K562 (cell line): ENCODE measurements at regions not wholly inside any gene's neighbourhood (a gene's known extent, or its start where the extent isn't known, plus 50 kb on each side); places are given as distances from the start of the nearest gene placed in this dataset.

Experiments used
- ATAC-seq: fragments of 200-7000 bp; cut with Tn5 transposase; 3 replicates; pipeline ENCODE4 v1.9.1; 2020; ENCODE audit warnings: moderate library complexity
- BruUV-seq: library from RNA; stranded (reverse); fragments of 400-500 nt; replicated peaks from 2 replicates; lab custom pipeline; 2021; lab: Mats Ljungman, UMichigan
- CTCF ChIA-PET: fragments of 300-600 bp; formaldehyde crosslinking; extraction: SDS; loops from one replicate; lab custom pipeline; 2021; ENCODE audit warnings: low intra/inter-chr PET ratio; lab: Yijun Ruan, JAX
- POLR2A ChIA-PET: fragments of 300-600, 350-650 bp; sonication (Branson Sonifier 250); formaldehyde crosslinking; extraction: SDS; loops from one replicate; lab custom pipeline; 2021; ENCODE audit warnings: antibody characterized with exemption, inconsistent platforms; lab: Yijun Ruan, JAX
- DNase-seq, 4 experiments: peaks; one replicate each; pipeline versions ENCODE4 v3.0.0 to v3.0.0-alpha.2; 2011 to 2018; ENCODE audit warnings: low spot score in 3 of 4, mixed read lengths in 3 of 4; ENCODE audit errors: extremely low read depth in 1 of 4
- FAIRE-seq: peaks from 2 replicates; lab custom pipeline; 2011; peaks lifted over from hg19 to GRCh38; lab: Jason Lieb, UNC
- H2AFZ ChIP-seq: 2 replicates; pipeline ENCODE4 v1.6.0; 2011; ENCODE audit warnings: low read depth, low read length, control low read depth, inconsistent platforms
- H3K27ac ChIP-seq: fragments of 200-600 bp; 3 replicates; pipeline ENCODE4 v1.8.0; 2011; ENCODE audit warnings: low read depth, mild to moderate bottlenecking, control low read depth, inconsistent platforms, low read length, moderate library complexity, mixed read lengths; ENCODE audit errors: extremely low read depth
- H3K27me3 ChIP-seq, 2 experiments: fragments of 300-600 bp in 1 of 2; 2 replicates in 1 of 2; 3 replicates in 1 of 2; pipeline versions ENCODE4 v1.6.0 to v1.8.0; 2011; ENCODE audit warnings: inconsistent platforms in 2 of 2, low read length in 2 of 2, mild to moderate bottlenecking in 1 of 2, mixed read lengths in 1 of 2, moderate library complexity in 1 of 2; ENCODE audit not compliant: control insufficient read depth in 2 of 2, insufficient read depth in 2 of 2
- H3K36me3 ChIP-seq: fragments of 300-600 bp; 3 replicates; pipeline ENCODE4 v1.8.0; 2011; ENCODE audit warnings: mild to moderate bottlenecking, low read length, inconsistent platforms; ENCODE audit not compliant: control insufficient read depth, insufficient read depth
- H3K4me1 ChIP-seq, 2 experiments: fragments of 200-600 bp in 1 of 2; replicated peaks in 1 of 2; 2 replicates in 1 of 2; 3 replicates in 1 of 2; pipeline versions ENCODE4 v1.5.1 to v1.8.0; 2011; ENCODE audit warnings: inconsistent platforms in 2 of 2, low read length in 2 of 2, mild to moderate bottlenecking in 1 of 2, mixed read lengths in 1 of 2, moderate library complexity in 1 of 2; ENCODE audit not compliant: control insufficient read depth in 2 of 2, insufficient read depth in 2 of 2
- H3K4me2 ChIP-seq: 2 replicates; pipeline ENCODE4 v1.6.1; 2011; ENCODE audit warnings: low read length, control low read depth, inconsistent platforms, mixed read lengths; ENCODE audit not compliant: insufficient read depth
- H3K4me3 ChIP-seq: fragments of 200-600 bp; sonication (generic), shearing (Covaris generic); 2 replicates; pipeline ENCODE4 v1.5.1; 2016; ENCODE audit warnings: control low read depth, inconsistent platforms
- H3K79me2 ChIP-seq: fragments of 200-600 bp; 3 replicates; pipeline ENCODE4 v1.8.0; 2011; ENCODE audit warnings: low read length, inconsistent platforms; ENCODE audit not compliant: control insufficient read depth, insufficient read depth
- H3K9ac ChIP-seq, 2 experiments: 2 replicates each; pipeline versions ENCODE4 v1.6.0 to v1.6.1; 2011; ENCODE audit warnings: low read depth in 2 of 2, low read length in 2 of 2, control low read depth in 1 of 2, inconsistent platforms in 1 of 2, mild to moderate bottlenecking in 1 of 2, mixed read lengths in 1 of 2; ENCODE audit not compliant: insufficient read depth in 1 of 2
- H3K9me1 ChIP-seq: one replicate; pipeline ENCODE4 v1.6.0; 2011; ENCODE audit warnings: inconsistent platforms, mild to moderate bottlenecking, low read length, moderate library complexity; ENCODE audit not compliant: control insufficient read depth, insufficient read depth
- H3K9me3 ChIP-seq: replicated peaks from 2 replicates; pipeline ENCODE4 v1.5.1; 2011; ENCODE audit warnings: low read depth, low read length, inconsistent platforms; ENCODE audit not compliant: control insufficient read depth, insufficient read depth
- H4K20me1 ChIP-seq: replicated peaks from 2 replicates; pipeline ENCODE4 v1.6.1; 2011; ENCODE audit warnings: low read length, inconsistent platforms, mixed read lengths; ENCODE audit not compliant: control insufficient read depth, insufficient read depth
- BCLAF1 ChIP-seq, 2 experiments: fragments of 450-650 bp in 1 of 2; IDR thresholded peaks; 2 replicates each; pipeline ENCODE4 v1.6.1; 2011 to 2017; ENCODE audit warnings: low read depth in 2 of 2, antibody characterized with exemption in 1 of 2, borderline replicate concordance in 1 of 2, low read length in 1 of 2, mild to moderate bottlenecking in 1 of 2, mixed read lengths in 1 of 2; ENCODE audit not compliant: control insufficient read depth in 1 of 2
- EP300 ChIP-seq: IDR thresholded peaks from 2 replicates; pipeline ENCODE4 v1.6.1; 2012; ENCODE audit warnings: low read length, improper control_type of control experiment
- ETV5 ChIP-seq: sonication (generic); formaldehyde crosslinking; IDR thresholded peaks from 2 replicates; pipeline ENCODE4 v1.4.0; 2020; ENCODE audit warnings: low read depth, mild to moderate bottlenecking, missing genetic modification reagents
- HDAC8 ChIP-seq: fragments of 450-650 bp; IDR thresholded peaks from 2 replicates; pipeline ENCODE4 v1.6.1; 2016; ENCODE audit warnings: mild to moderate bottlenecking, missing genetic modification characterization, moderate library complexity, missing compliant biosample characterization
- KDM5B ChIP-seq: fragments of 200-600 bp; sonication (generic); IDR thresholded peaks from 2 replicates; pipeline ENCODE4 v1.6.1; 2012; ENCODE audit warnings: low read depth, mild to moderate bottlenecking, moderate library complexity, low read length, control low read depth, inconsistent platforms; ENCODE audit not compliant: insufficient replicate concordance
- MCM2 ChIP-seq: fragments of 450-650 bp; IDR thresholded peaks from 2 replicates; pipeline ENCODE4 v1.6.1; 2017; ENCODE audit warnings: low read depth, mild to moderate bottlenecking
- POLR2AphosphoS2 ChIP-seq: IDR thresholded peaks from 2 replicates; pipeline ENCODE4 v1.6.1; 2012; ENCODE audit warnings: low read length, improper control_type of control experiment
- POLR3A ChIP-seq: IDR thresholded peaks from 2 replicates; pipeline ENCODE4 v1.6.1; 2011; ENCODE audit warnings: borderline replicate concordance, mild to moderate bottlenecking, moderate library complexity; ENCODE audit not compliant: insufficient read length, insufficient read depth; ENCODE audit errors: extremely low read depth
- THRA ChIP-seq: fragments of 450-650 bp; IDR thresholded peaks from 2 replicates; pipeline ENCODE4 v1.6.1; 2017; ENCODE audit warnings: mild to moderate bottlenecking, moderate library complexity
- U2AF1 ChIP-seq: fragments of 200-400 bp; formaldehyde crosslinking; optimal IDR thresholded peaks from 2 replicates; pipeline ENCODE3; 2017; ENCODE audit warnings: mild to moderate bottlenecking, low read depth, low read length, moderate library complexity
- ZBTB43 ChIP-seq: sonication (generic); formaldehyde crosslinking; IDR thresholded peaks from 2 replicates; pipeline ENCODE4 v1.8.0; 2023; ENCODE audit warnings: mild to moderate bottlenecking, missing genetic modification reagents
- ZNF280A ChIP-seq: fragments of 450-650 bp; IDR thresholded peaks from 2 replicates; pipeline ENCODE4 v1.6.1; 2018; ENCODE audit warnings: mild to moderate bottlenecking, low read depth; ENCODE audit not compliant: partially characterized antibody
- ZNF511 ChIP-seq: sonication (generic); formaldehyde crosslinking; IDR thresholded peaks from 2 replicates; pipeline ENCODE4 v1.8.0; 2022; ENCODE audit warnings: mild to moderate bottlenecking, missing genetic modification reagents
- WGBS: fragments of 100-300 bp; shearing (Covaris generic); methylation state at CpG from one replicate; pipeline ENCODE4 v1.1.6; 2016; ENCODE audit warnings: low coverage, mixed read lengths; ENCODE audit not compliant: insufficient coverage; ENCODE audit errors: missing lambda C conversion rate; 5-methylcytosine and 5-hydroxymethylcytosine counted together
- in situ Hi-C: fragments of 300-500 bp; cut with MboI; formaldehyde crosslinking; loops from 4 replicates; pipeline ENCODE4 v1.15.0; 2018; ENCODE audit warnings: inconsistent platforms, mixed read lengths
- intact Hi-C: fragments of 100-400 bp; cut with micrococcal nuclease; formaldehyde crosslinking; loops from 2 replicates; pipeline ENCODE4 v1.14.2; 2022

DNA sequence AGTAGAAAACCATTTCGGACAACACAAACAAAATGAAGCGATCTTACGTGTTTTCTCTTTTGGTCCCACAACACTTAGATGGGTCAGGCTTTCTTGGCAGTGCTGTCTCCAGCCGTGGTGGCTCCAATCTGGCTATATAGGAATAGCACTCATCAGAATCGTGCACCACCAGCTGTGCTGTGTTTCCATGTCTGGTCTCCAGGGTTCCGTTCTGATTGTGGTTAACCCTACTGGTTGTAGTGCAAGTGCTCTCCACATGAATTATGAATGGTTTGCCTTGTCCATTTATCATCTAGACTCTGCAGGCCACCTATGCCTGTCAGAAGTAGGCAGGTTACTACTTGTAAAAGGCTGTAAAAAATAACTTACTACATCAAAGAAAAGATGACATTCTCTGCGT is 536.3 kb downstream of the IQCM start:
- Histone ChIP-seq H3K36me3 (no peaks in the 10 kb centered on the region), H2AFZ (no peak overlapping the region), H3K4me1 (no peaks in the 10 kb centered on the region), H3K27me3 (no peaks in the 10 kb centered on the region), H4K20me1 (no peaks in the 10 kb centered on the region), H3K79me2 (no peaks in the 10 kb centered on the region), H3K9ac (no peak overlapping the region), H3K9me3 (no peaks in the 10 kb centered on the region), H3K4me2 (no peak overlapping the region), H3K9me1 (no peaks in the 10 kb centered on the region), H3K27ac (no peak overlapping the region), H3K4me3 (no peak overlapping the region)
- intact Hi-C loops = no loop called here
- DNase-seq (no peak), FAIRE-seq (no peak), ATAC-seq (no peak)
- no TSS peak for BruUV-seq
- POLR2A ChIA-PET = no interaction called here
- 1% methylated on average over 7 of the region's 7 CpGs for WGBS
- in situ Hi-C loops = no loop called here
- CTCF ChIA-PET = no interaction called here
- no peak for TF ChIP-seq EP300
- no peak for TF ChIP-seq ZNF511 (CRISPR knock-in tag)
- TF ChIP-seq ZBTB43 = no peak
- no peak for TF ChIP-seq POLR3A
- TF ChIP-seq U2AF1 = no peak
- no peak for TF ChIP-seq POLR2AphosphoS2
- TF ChIP-seq HDAC8 (tag) = no peak
- no peak for TF ChIP-seq THRA
- TF ChIP-seq ETV5 = no peak
- no peak for TF ChIP-seq ZNF280A
- TF ChIP-seq MCM2 = no peak
- TF ChIP-seq KDM5B = no peak
- TF ChIP-seq BCLAF1 (IDR thresholded peaks at IDR 0.05; ENCODE audit: borderline replicate concordance in 1 of 2, control insufficient read depth in 1 of 2, low read depth in 2 of 2, low read length in 1 of 2) = no peak
